Fibroblast of gingiva (primary cell): ENCODE measurements at regions not wholly inside any gene's neighbourhood (a gene's known extent, or its start where the extent isn't known, plus 50 kb on each side); places are given as distances from the start of the nearest gene placed in this dataset.
"Not testable (repeated sequence)": the region's sequence is repeated elsewhere in the genome, so short reads cannot be mapped to it uniquely, and the experiment has no call there.

ENCODE experiments used
- DNase-seq: peaks from one replicate; pipeline ENCODE4 v3.0.0-alpha.2; 2011; ENCODE audit warnings: low read depth

- DNase-seq = no peak
Measured at GRCh38 chr15:55126111-55126510, 70.6 kb downstream of the RSL24D1 start.

- DNase-seq = no peak
Measured at GRCh38 chr15:55124616-55125015, 72.1 kb downstream of the RSL24D1 start.

GRCh38 chr15:55118344-55118870 lies 78.3 kb downstream of the RSL24D1 start:
- DNase-seq = no peak

- no peak for DNase-seq
Measured at GRCh38 chr15:55116636-55117035, 80.1 kb downstream of the RSL24D1 start.

- DNase-seq = no peak
Measured at GRCh38 chr15:55113736-55114135, 83.0 kb downstream of the RSL24D1 start.

GRCh38 chr15:55112706-55113105 lies 84.0 kb downstream of the RSL24D1 start:
- DNase-seq = no peak

- no peak for DNase-seq
Measured at GRCh38 chr15:55110446-55110845, 86.3 kb downstream of the RSL24D1 start.

GRCh38 chr15:55108858-55109518 lies 87.8 kb downstream of the RSL24D1 start:
- peak; percentile 3 for DNase-seq

GRCh38 chr15:55108448-55108847 lies 88.3 kb downstream of the RSL24D1 start:
- no peak for DNase-seq

- no peak for DNase-seq
Measured at GRCh38 chr15:55106155-55106554, 90.6 kb downstream of the RSL24D1 start.

GRCh38 chr15:55094136-55094535 lies 102.6 kb downstream of the RSL24D1 start:
- no peak for DNase-seq

GRCh38 chr15:55088207-55088606 lies 108.5 kb downstream of the RSL24D1 start:
- no peak for DNase-seq

GRCh38 chr15:55084673-55085072 lies 112.1 kb downstream of the RSL24D1 start:
- DNase-seq = no peak

- no peak for DNase-seq
Measured at GRCh38 chr15:55084216-55084615, 112.5 kb downstream of the RSL24D1 start.

GRCh38 chr15:55077052-55077451 lies 119.7 kb downstream of the RSL24D1 start:
- not testable (repeated sequence) for DNase-seq

GRCh38 chr15:55074431-55074830 lies 122.3 kb downstream of the RSL24D1 start:
- DNase-seq = no peak

GRCh38 chr15:55063970-55064369 lies 132.8 kb downstream of the RSL24D1 start:
- DNase-seq = not testable (repeated sequence)

- DNase-seq = no peak
Measured at GRCh38 chr15:55060836-55061235, 135.9 kb downstream of the RSL24D1 start.

GRCh38 chr15:55056500-55056899 lies 140.2 kb downstream of the RSL24D1 start:
- no peak for DNase-seq

- no peak for DNase-seq
Measured at GRCh38 chr15:55044162-55044561, 152.6 kb downstream of the RSL24D1 start.

- DNase-seq = no peak
Measured at GRCh38 chr15:55037071-55037470, 159.7 kb downstream of the RSL24D1 start.

- DNase-seq = no peak
Measured at GRCh38 chr15:55035749-55036148, 161.0 kb downstream of the RSL24D1 start.

- no peak for DNase-seq
Measured at GRCh38 chr15:55033574-55033973, 163.2 kb downstream of the RSL24D1 start.

- DNase-seq = no peak
Measured at GRCh38 chr15:55031727-55032126, 165.0 kb downstream of the RSL24D1 start.
